Activated naive CD4-positive, alpha-beta T cell treated with anti-CD3 and anti-CD28 coated beads, Interleukin-2, amount 50 U/mL, for 72 hours (primary cell): ENCODE measurements at regions not wholly inside any gene's neighbourhood (a gene's known extent, or its start where the extent isn't known, plus 50 kb on each side); places are given as distances from the start of the nearest gene placed in this dataset.
"Not testable (repeated sequence)": the region's sequence is repeated elsewhere in the genome, so short reads cannot be mapped to it uniquely, and the experiment has no call there.

Experiments
- ATAC-seq, 2 donors: fragments of 150-1000 bp; cut with Tn5 transposase; 2 replicates each; pipeline ENCODE4 v1.10.0; 2021; ENCODE audit warnings: mild to moderate bottlenecking in 2 of 2, moderate library complexity in 2 of 2
- DNase-seq, 2 donors: peaks; one replicate each; pipeline ENCODE4 v3.0.0; 2021 to 2022; ENCODE audit warnings: low spot score in 2 of 2
- H3K27ac Mint-ChIP-seq, 2 donors: one replicate each; pipeline ENCODE4 v1.8.0; 2022; ENCODE audit warnings: mild to moderate bottlenecking in 2 of 2, mixed read lengths in 2 of 2
- H3K36me3 Mint-ChIP-seq, 2 donors: one replicate each; pipeline ENCODE4 v1.8.0; 2022; ENCODE audit warnings: mixed read lengths in 2 of 2
- H3K9me3 Mint-ChIP-seq, 2 donors: one replicate each; pipeline ENCODE4 v1.8.0; 2022; ENCODE audit warnings: mixed read lengths in 2 of 2

DNA sequence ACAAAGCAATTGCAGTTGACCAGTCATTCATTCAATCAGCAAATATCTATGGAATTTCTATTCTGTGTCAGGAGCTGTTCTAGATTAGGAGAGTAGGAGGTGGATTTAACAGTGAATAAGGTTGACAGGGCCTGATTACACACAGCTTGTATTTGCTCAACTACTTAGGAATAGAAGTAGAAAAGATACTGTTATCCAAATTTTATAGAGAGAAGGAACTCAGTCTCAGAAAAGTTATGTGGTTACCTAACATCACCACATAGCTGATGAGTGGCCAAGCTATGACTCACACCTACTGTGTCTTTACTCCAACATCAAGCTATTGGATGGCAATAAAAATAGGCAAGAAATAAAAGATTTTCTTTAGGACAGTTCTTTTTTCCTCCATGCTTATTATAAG, 374.8 kb downstream of the RMST start:
- DNase-seq (no peak), ATAC-seq (no peak)
- Mint-ChIP-seq H3K9me3 (peaks cover 8 to 9% of the 10 kb centered on the region in 2 donors), H3K27ac (no peak overlapping the region), H3K36me3 (no peaks in the 10 kb centered on the region)

GRCh38 chr12:97848051-97848450, 385.4 kb downstream of the RMST start:
- H3K36me3 Mint-ChIP-seq = no peaks in the 10 kb centered on the region
- DNase-seq = no peak
- peaks cover 4 to 9% of the 10 kb centered on the region in 2 donors for H3K9me3 Mint-ChIP-seq
- no peak for ATAC-seq
- no peak overlapping the region for H3K27ac Mint-ChIP-seq

- Mint-ChIP-seq H3K9me3 (peaks cover 2 to 6% of the 10 kb centered on the region in 2 donors), H3K27ac (no peak overlapping the region), H3K36me3 (no peaks in the 10 kb centered on the region)
- ATAC-seq (no peak), DNase-seq (no peak)
These were observed 391.9 kb downstream of the RMST start for GRCh38 chr12:97854477-97854876.

DNA sequence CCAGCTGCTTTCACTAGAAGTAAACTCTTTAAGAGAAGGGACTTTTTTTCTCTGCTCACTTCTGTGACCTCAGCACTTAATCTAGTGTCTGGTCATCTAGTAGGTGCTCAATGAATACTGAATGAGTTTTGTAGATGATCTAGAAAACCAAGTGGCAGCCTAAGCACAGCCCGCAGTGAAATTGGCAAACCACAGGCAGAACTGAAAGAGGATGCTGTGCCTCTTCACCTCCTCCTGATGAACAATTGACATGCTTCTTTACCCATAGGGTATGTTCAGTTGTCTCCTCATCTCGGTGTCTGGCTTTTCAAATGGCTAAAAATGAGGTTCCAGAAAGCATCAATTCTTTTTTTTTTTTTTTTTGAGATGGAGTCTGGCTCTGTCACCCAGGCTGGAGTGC, 399.5 kb downstream of the RMST start:
- peaks cover 8 to 13% of the 10 kb centered on the region in 2 donors for H3K9me3 Mint-ChIP-seq
- no peaks in the 10 kb centered on the region for H3K36me3 Mint-ChIP-seq
- H3K27ac Mint-ChIP-seq = no peak overlapping the region
- no peak for ATAC-seq
- no peak for DNase-seq

DNA sequence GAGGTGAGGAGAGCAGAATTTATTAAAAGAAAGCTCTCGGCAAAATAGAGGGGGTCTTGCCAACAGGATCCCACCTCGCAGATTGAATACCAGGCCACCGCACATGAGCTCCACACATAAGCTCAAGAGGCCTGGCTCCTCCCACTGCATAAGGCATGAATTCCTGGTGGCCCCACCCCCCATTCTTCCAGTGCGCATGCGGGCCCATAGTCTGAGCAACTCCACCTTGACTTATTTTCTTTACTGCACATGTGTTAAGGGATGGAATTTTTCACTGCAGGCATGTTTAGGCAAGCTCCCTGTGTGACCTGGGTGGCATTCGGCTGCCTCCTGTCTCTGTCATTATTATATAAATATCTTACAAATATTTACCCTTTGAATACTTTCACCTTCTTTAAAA, 412.5 kb downstream of the RMST start:
- no peak for ATAC-seq
- Mint-ChIP-seq H3K36me3 (no peaks in the 10 kb centered on the region), H3K9me3 (peaks cover 3 to 7% of the 10 kb centered on the region in 2 donors), H3K27ac (no peak overlapping the region)
- DNase-seq = no peak

GRCh38 chr12:97876780-97877179, 414.2 kb downstream of the RMST start:
- no peak for DNase-seq
- no peaks in the 10 kb centered on the region for H3K36me3 Mint-ChIP-seq
- H3K9me3 Mint-ChIP-seq = peaks cover 0 to 7% of the 10 kb centered on the region in 2 donors
- ATAC-seq = no peak
- H3K27ac Mint-ChIP-seq = no peak overlapping the region

GRCh38 chr12:97877404-97877803, 414.8 kb downstream of the RMST start:
- no peaks in the 10 kb centered on the region for H3K36me3 Mint-ChIP-seq
- ATAC-seq (no peak), DNase-seq (no peak)
- peaks cover 0 to 7% of the 10 kb centered on the region in 2 donors for H3K9me3 Mint-ChIP-seq
- H3K27ac Mint-ChIP-seq = no peak overlapping the region

DNA sequence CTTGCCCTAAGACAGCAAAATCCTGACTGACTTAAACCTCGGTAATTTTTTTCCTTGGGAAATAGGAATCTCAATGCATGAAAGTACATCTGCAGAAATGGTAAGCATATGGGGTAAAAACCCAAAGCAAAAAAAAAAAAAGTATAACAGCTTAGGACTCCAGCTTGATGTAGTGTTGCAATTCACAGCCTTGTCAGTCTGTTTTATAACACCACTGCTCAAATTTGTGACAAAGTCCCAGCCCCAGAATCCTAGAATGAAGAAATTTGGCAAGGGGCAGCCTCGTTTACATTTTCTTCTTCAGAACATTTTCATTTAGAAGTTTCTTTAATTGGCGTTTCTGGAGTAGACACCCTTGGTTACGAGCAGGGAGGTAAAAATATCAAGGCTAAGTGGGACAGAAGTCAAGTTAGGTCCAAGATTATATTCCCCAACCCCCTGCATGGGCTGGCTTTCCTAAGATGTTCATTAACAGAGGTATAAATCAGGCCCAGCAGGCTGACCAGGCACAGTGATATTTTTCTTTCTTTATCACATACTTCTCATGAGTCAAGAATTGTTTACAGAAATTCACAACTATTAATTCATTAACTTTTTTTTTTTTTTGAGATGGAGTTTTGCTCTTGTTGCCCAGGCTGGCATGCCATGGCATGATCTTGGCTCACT, 424.0 kb downstream of the RMST start:
- ATAC-seq (no peak), DNase-seq (no peak)
- Mint-ChIP-seq H3K27ac (no peak overlapping the region), H3K36me3 (no peaks in the 10 kb centered on the region), H3K9me3 (peaks cover 5 to 6% of the 10 kb centered on the region in 2 donors)

DNA sequence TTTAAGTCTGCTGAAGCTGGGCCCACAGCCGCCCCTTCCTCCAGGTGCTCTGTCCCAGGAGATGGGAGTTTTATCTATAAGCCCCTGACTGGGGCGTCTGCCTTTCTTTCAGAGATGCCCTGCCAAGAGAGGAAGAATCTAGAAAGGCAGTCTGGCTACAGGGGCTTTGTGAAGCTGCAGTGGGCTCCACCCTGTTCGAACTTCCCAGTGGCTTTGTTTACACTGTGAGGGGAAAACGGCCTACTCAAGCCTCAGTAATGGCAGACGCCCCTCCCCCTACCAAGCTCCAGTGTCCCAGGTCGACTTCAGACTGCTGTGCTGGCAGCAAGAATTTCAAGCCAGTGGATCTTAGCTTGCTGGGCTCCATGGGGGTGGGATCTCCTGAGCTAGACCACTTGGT, 435.3 kb downstream of the RMST start:
- DNase-seq, H3K27ac Mint-ChIP-seq, H3K36me3 Mint-ChIP-seq, H3K9me3 Mint-ChIP-seq, ATAC-seq: not testable (repeated sequence)

GRCh38 chr12:97899529-97899928, 436.9 kb downstream of the RMST start:
- Mint-ChIP-seq H3K27ac (no peak overlapping the region), H3K36me3 (no peaks in the 10 kb centered on the region), H3K9me3 (peaks cover 7% of the 10 kb centered on the region in 2 donors)
- DNase-seq (no peak), ATAC-seq (no peak)

GRCh38 chr12:97899956-97900355, 437.4 kb downstream of the RMST start:
- no peak for ATAC-seq
- Mint-ChIP-seq H3K36me3 (no peaks in the 10 kb centered on the region), H3K9me3 (peaks cover 7% of the 10 kb centered on the region in 2 donors), H3K27ac (no peak overlapping the region)
- DNase-seq = no peak

GRCh38 chr12:97903356-97903755, 440.8 kb downstream of the RMST start:
- no peak overlapping the region for H3K27ac Mint-ChIP-seq
- DNase-seq (no peak), ATAC-seq (no peak)
- H3K9me3 Mint-ChIP-seq = peaks cover 2 to 3% of the 10 kb centered on the region in 2 donors
- H3K36me3 Mint-ChIP-seq = no peaks in the 10 kb centered on the region

GRCh38 chr12:97907504-97907903, 444.9 kb downstream of the RMST start:
- Mint-ChIP-seq H3K27ac (no peak overlapping the region), H3K36me3 (no peaks in the 10 kb centered on the region), H3K9me3 (no peaks in the 10 kb centered on the region)
- DNase-seq (no peak), ATAC-seq (no peak)

DNA sequence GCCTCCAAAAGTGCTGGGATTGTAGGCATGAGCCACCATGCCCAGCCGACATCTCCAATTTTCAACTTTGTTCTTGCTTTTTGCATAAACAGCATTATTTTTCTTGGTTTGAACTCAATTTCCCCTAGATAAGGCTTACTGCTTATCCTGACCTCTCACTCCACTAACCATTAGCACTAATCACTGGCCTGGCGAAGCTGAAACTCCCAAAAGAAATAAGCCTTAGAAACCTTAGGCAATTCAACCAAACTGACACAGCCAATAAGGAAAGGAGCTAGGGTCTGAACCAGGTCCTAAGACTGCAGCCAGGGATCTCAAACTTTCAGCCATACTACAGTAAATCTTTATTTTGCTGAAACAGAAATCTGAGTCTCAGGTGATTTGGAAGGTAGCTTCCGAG, 448.0 kb downstream of the RMST start:
- Mint-ChIP-seq H3K36me3 (no peaks in the 10 kb centered on the region), H3K9me3 (no peaks in the 10 kb centered on the region), H3K27ac (no peak overlapping the region)
- no peak for DNase-seq
- no peak for ATAC-seq

GRCh38 chr12:97912943-97913342, 450.3 kb downstream of the RMST start:
- H3K27ac Mint-ChIP-seq = no peak overlapping the region
- no peak for ATAC-seq
- H3K36me3 Mint-ChIP-seq = no peaks in the 10 kb centered on the region
- no peak for DNase-seq
- no peaks in the 10 kb centered on the region for H3K9me3 Mint-ChIP-seq

DNA sequence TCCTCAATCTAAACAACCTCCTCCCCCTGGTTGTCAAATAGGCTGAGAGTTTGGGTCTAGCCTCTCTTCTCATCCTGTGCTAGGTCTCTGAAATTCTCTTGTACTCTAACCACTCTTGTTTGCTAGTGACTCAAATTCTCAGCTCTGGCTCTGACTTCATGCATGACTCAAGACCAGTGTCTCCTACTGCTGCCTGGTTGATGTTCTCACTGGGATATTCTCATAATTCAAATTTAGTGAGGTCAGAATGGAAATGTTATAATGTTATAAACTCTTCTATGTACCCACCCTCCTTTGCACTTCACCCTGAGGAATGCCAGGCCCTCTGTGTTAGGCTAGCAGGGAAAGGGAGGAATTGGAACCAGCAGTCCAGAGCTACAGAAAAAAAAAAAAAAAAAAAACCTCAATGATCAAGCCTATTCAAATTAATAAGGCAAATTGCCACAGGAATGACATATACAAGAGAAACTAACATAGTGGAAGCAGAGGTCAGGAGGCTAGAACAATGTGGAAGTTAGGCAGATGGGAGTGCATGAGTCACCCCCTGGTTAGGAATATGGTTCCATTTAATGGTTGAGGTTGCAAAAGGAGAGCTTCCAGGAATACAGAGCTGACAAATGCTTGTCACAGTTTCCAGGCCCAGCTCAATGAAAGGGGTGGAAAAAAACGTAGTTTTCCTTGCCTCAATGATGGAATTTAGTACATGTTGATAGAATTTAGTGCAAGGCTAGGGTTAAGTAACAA, 459.5 kb downstream of the RMST start:
- ATAC-seq (no peak), DNase-seq (no peak)
- Mint-ChIP-seq H3K36me3 (no peaks in the 10 kb centered on the region), H3K9me3 (peaks cover 0 to 8% of the 10 kb centered on the region in 2 donors), H3K27ac (no peak overlapping the region)

DNA sequence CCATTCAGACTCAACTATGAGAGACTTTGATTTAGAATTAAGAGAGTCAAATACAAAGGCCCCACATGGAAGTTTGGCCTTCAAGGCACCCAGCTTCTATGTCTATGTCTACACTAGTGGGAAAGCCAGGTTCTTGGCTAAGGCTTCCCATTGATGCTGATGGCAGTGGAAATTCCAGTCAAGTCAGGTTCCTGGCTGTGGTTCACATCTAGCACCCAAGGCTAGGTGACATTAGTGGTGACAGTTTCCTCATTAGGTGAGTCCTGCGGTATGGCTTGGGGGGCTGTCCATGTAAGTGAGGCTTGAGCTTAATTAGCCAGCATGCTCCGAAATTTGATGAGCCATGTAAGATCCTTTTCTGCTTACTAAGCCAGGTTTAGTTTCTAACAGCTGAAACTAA, 460.9 kb downstream of the RMST start:
- ATAC-seq = no peak
- H3K36me3 Mint-ChIP-seq = no peaks in the 10 kb centered on the region
- no peak overlapping the region for H3K27ac Mint-ChIP-seq
- H3K9me3 Mint-ChIP-seq = peaks cover 8 to 9% of the 10 kb centered on the region in 2 donors
- DNase-seq = no peak

DNA sequence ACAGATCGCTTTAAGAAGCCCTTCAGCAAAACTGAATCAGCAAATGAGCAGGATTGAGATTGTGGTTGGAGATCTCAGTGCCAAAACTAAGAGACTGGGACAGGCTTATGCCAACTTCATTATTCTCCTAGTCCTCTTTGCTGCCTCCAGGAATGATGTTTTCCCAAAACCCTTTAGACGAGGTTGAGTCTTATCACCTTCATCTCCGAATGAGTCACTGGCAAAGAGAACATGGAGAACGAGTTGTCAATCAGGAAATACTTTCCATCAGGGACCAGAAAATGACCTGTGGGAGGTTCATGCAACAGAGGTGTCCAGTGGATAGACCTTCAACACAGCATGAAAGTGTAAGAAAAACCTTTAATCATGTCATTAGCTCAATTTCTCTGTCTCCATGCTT, 461.5 kb downstream of the RMST start:
- DNase-seq = no peak

More for the DNA sequence above, 461.5 kb downstream of the RMST start:
- Mint-ChIP-seq H3K27ac (no peak overlapping the region), H3K9me3 (peaks cover 8 to 9% of the 10 kb centered on the region in 2 donors), H3K36me3 (no peaks in the 10 kb centered on the region)
- no peak for ATAC-seq
